Erythroblast (primary cell): ENCODE measurements at regions not wholly inside any gene's neighbourhood (a gene's known extent, or its start where the extent isn't known, plus 50 kb on each side); places are given as distances from the start of the nearest gene placed in this dataset.

Source experiments
- GATA1 ChIP-seq: IDR thresholded peaks from 2 replicates; pipeline ENCODE4 v1.6.1; 2011; ENCODE audit warnings: low read depth, mild to moderate bottlenecking, control low read depth, low read length, moderate library complexity
- POLR2A ChIP-seq: IDR thresholded peaks from 2 replicates; pipeline ENCODE4 v1.6.1; 2011; ENCODE audit warnings: mild to moderate bottlenecking, low read length

DNA sequence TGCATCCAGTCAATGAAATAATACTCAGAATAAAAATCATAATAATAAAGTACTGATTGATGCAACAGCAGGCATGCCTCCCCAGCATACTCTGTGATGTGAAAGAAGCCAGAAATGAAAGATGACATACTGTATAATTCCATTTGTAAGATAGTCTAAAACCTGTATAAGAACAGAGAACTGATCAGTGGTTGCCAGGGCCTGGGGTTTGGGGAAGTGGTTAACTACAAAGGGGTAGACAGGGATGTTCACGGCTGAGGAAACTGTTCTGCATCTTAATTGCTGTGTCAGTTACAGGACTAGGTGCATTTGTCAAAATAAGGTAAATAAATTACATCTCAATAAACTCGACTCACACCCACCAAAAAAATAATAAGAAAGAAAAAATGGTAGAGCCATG is 81.3 kb upstream of the BMP2 start:
- no peak for TF ChIP-seq POLR2A
- no peak for TF ChIP-seq GATA1
